ENCODE measurements at regions not wholly inside any gene's neighbourhood (a gene's known extent, or its start where the extent isn't known, plus 50 kb on each side); places are given as distances from the start of the nearest gene placed in this dataset.

DNA sequence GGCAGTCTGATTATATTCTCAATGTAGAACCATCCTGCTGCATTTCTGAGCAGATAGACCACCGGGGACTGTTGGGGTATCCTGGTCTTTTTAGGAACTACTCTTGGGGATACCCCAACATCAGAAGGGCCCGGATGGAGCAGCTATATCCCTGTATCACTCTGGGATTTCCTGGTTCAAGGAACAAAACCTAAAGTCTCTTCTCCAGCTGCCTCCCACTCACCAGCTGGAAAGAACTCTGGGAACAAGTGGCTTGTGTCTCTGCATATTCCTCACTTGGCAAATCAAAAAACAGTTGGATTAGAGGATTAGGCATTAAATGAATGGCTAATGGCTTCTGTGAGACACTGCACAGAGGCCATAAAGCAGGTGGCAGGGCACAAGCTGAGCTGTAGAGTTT, 62.3 kb upstream of the HS3ST2 start:
- no peaks in the 10 kb centered on the region for H4K20me1 ChIP-seq (replicated peaks; ENCODE audit: control insufficient read depth, insufficient read depth, low read length)
- H3K9me1 ChIP-seq (ENCODE audit: control insufficient read depth, insufficient read depth, low read length) = no peaks in the 10 kb centered on the region
- no peak overlapping the region for H3K4me2 ChIP-seq (ENCODE audit: insufficient read depth, low read length)
- H3K27ac ChIP-seq (ENCODE audit: extremely low read depth, low read depth, low read length) = no peak overlapping the region
- BruUV-seq (replicated peaks) = no TSS peak
- DNase-seq (ENCODE audit: extremely low read depth in 1 of 4, low spot score in 3 of 4) (no peak), FAIRE-seq (no peak), ATAC-seq (no peak)
- no peaks in the 10 kb centered on the region for H3K9me3 ChIP-seq (replicated peaks; ENCODE audit: control insufficient read depth, insufficient read depth, low read depth, low read length)
- no peaks in the 10 kb centered on the region for H3K79me2 ChIP-seq (ENCODE audit: control insufficient read depth, insufficient read depth, low read length)
- H3K4me1 ChIP-seq (replicated peaks in 1 of 2; ENCODE audit: control insufficient read depth in 2 of 2, insufficient read depth in 2 of 2, low read length in 2 of 2) = no peaks in the 10 kb centered on the region
- H3K27me3 ChIP-seq (ENCODE audit: control insufficient read depth in 2 of 2, insufficient read depth in 2 of 2, low read length in 2 of 2) = no peaks in the 10 kb centered on the region
- TF ChIP-seq, protein P1, sequence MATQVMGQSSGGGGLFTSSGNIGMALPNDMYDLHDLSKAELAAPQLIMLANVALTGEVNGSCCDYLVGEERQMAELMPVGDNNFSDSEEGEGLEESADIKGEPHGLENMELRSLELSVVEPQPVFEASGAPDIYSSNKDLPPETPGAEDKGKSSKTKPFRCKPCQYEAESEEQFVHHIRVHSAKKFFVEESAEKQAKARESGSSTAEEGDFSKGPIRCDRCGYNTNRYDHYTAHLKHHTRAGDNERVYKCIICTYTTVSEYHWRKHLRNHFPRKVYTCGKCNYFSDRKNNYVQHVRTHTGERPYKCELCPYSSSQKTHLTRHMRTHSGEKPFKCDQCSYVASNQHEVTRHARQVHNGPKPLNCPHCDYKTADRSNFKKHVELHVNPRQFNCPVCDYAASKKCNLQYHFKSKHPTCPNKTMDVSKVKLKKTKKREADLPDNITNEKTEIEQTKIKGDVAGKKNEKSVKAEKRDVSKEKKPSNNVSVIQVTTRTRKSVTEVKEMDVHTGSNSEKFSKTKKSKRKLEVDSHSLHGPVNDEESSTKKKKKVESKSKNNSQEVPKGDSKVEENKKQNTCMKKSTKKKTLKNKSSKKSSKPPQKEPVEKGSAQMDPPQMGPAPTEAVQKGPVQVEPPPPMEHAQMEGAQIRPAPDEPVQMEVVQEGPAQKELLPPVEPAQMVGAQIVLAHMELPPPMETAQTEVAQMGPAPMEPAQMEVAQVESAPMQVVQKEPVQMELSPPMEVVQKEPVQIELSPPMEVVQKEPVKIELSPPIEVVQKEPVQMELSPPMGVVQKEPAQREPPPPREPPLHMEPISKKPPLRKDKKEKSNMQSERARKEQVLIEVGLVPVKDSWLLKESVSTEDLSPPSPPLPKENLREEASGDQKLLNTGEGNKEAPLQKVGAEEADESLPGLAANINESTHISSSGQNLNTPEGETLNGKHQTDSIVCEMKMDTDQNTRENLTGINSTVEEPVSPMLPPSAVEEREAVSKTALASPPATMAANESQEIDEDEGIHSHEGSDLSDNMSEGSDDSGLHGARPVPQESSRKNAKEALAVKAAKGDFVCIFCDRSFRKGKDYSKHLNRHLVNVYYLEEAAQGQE (IDR thresholded peaks at IDR 0.05; ENCODE audit: borderline replicate concordance) = no peak
- TF ChIP-seq, protein P1 (CRISPR knock-in tag; IDR thresholded peaks at IDR 0.05; ENCODE audit: low read depth) = no peak
- TF ChIP-seq TAL1 (IDR thresholded peaks at IDR 0.05) (no peak), MYBL2 (IDR thresholded peaks at IDR 0.05; ENCODE audit: low read depth) (no peak), MYBL2 (CRISPR knock-in tag; IDR thresholded peaks at IDR 0.05; ENCODE audit: borderline replicate concordance) (no peak), STAG1 (CRISPR knock-in tag; IDR thresholded peaks at IDR 0.05; ENCODE audit: borderline replicate concordance) (no peak), ZNF165 (CRISPR knock-in tag; IDR thresholded peaks at IDR 0.05; ENCODE audit: borderline replicate concordance) (no peak), ZNF507 (tag; conservative IDR thresholded peaks at IDR 0.05) (no peak), HDGF (IDR thresholded peaks at IDR 0.05) (no peak), THAP7 (CRISPR knock-in tag; IDR thresholded peaks at IDR 0.05) (no peak), EZH2 (IDR thresholded peaks at IDR 0.05; ENCODE audit: borderline replicate concordance, low read depth, low read length) (no peak)
- no peak overlapping the region for H3K4me3 ChIP-seq
- intact Hi-C loops (cut with micrococcal nuclease) = no loop called here
- ChIA-PET POLR2A (interaction anchor here (0.6 kb wide), 1 partner anchor 19 kb away, joined by 3 read pairs; no protein-coding TSS in a partner anchor), CTCF (ENCODE audit: low intra/inter-chr PET ratio) (no interaction called here)
- no peak overlapping the region for H2AFZ ChIP-seq (ENCODE audit: low read depth, low read length)
- H3K36me3 ChIP-seq (ENCODE audit: control insufficient read depth, insufficient read depth, low read length) = no peaks in the 10 kb centered on the region
- WGBS (ENCODE audit: insufficient coverage, low coverage, missing lambda C conversion rate) = 0% methylated on average over 2 of the region's 2 CpGs
- H3K9ac ChIP-seq (ENCODE audit: insufficient read depth in 1 of 2, low read depth in 2 of 2, low read length in 2 of 2) = no peak overlapping the region
- in situ Hi-C loops (cut with MboI) = no loop called here

All from K562 (cell line).